Neural cell (in vitro differentiated cells): ENCODE measurements at regions not wholly inside any gene's neighbourhood (a gene's known extent, or its start where the extent isn't known, plus 50 kb on each side); places are given as distances from the start of the nearest gene placed in this dataset.

Experiments
- H2AFZ ChIP-seq: fragments of 200-600, 300-800 bp; sonication (generic), shearing (Covaris generic); 2 replicates; pipeline ENCODE4 v1.6.0; 2014; ENCODE audit warnings: low read depth, mild to moderate bottlenecking, antibody characterized with exemption, low read length, moderate library complexity
- H3F3A ChIP-seq: fragments of 200-600 bp; shearing (Covaris generic); 2 replicates; pipeline ENCODE4 v1.6.1; 2016; ENCODE audit warnings: mild to moderate bottlenecking, moderate library complexity, mixed read lengths, antibody characterized with exemption, low read length; ENCODE audit not compliant: insufficient read depth, poor library complexity, severe bottlenecking
- H3K27ac ChIP-seq: fragments of 200-600, 300-800 bp; sonication (generic), shearing (Covaris generic); 2 replicates; pipeline ENCODE4 v1.5.1; 2014; ENCODE audit warnings: mild to moderate bottlenecking, low read length, moderate library complexity
- H3K27me3 ChIP-seq: fragments of 300-800, 200-600 bp; sonication (generic), shearing (Covaris generic); 2 replicates; pipeline ENCODE4 v1.6.0; 2014; ENCODE audit warnings: mild to moderate bottlenecking, low read depth, low read length, moderate library complexity; ENCODE audit not compliant: insufficient read depth
- H3K36me3 ChIP-seq: fragments of 300-800, 200-600 bp; sonication (generic), shearing (Covaris generic); 2 replicates; pipeline ENCODE4 v1.5.1; 2014; ENCODE audit warnings: mild to moderate bottlenecking, antibody characterized with exemption, low read length, moderate library complexity; ENCODE audit not compliant: insufficient read depth
- H3K4me2 ChIP-seq: fragments of 300-800, 200-600 bp; sonication (generic), shearing (Covaris generic); 2 replicates; pipeline ENCODE4 v1.6.0; 2014; ENCODE audit warnings: mild to moderate bottlenecking, low read length
- H3K4me3 ChIP-seq: fragments of 300-800, 200-600 bp; sonication (generic), shearing (Covaris generic); 2 replicates; pipeline ENCODE4 v1.5.1; 2014; ENCODE audit warnings: mild to moderate bottlenecking, low read length, moderate library complexity
- H3K79me2 ChIP-seq: fragments of 200-600 bp; shearing (Covaris generic); replicated peaks from 2 replicates; pipeline ENCODE4 v1.6.0; 2014; ENCODE audit warnings: mild to moderate bottlenecking, low read length, moderate library complexity; ENCODE audit not compliant: insufficient read depth
- H3K9ac ChIP-seq: fragments of 300-800, 200-600 bp; sonication (generic), shearing (Covaris generic); 2 replicates; pipeline ENCODE4 v1.6.1; 2016; ENCODE audit warnings: mild to moderate bottlenecking, low read length, mixed read lengths
- H3K9me2 ChIP-seq: fragments of 200-600 bp; shearing (Covaris generic); 2 replicates; pipeline ENCODE4 v1.6.1; 2016; ENCODE audit warnings: mild to moderate bottlenecking, low read length, mixed read lengths; ENCODE audit not compliant: insufficient read depth
- H3K9me3 ChIP-seq: fragments of 200-600, 300-800 bp; sonication (generic), shearing (Covaris generic); 2 replicates; pipeline ENCODE4 v1.6.1; 2016; ENCODE audit warnings: mild to moderate bottlenecking, mixed run types, low read length, moderate library complexity, mixed read lengths
- H4K20me1 ChIP-seq: fragments of 200-600 bp; shearing (Covaris generic); 2 replicates; pipeline ENCODE4 v1.6.1; 2016; ENCODE audit warnings: mild to moderate bottlenecking, mixed run types; ENCODE audit not compliant: insufficient read depth
- EZH2 ChIP-seq: fragments of 200-600, 300-800 bp; shearing (Covaris generic), sonication (generic); IDR thresholded peaks from 2 replicates; pipeline ENCODE4 v1.6.1; 2014; ENCODE audit warnings: antibody characterized with exemption, low read length, borderline replicate concordance, mild to moderate bottlenecking; ENCODE audit not compliant: insufficient read depth, poor library complexity, severe bottlenecking
- MXI1 ChIP-seq: fragments of 450-650 bp; conservative IDR thresholded peaks from 2 replicates; pipeline ENCODE4 v1.6.1; 2014; ENCODE audit warnings: antibody characterized with exemption, mild to moderate bottlenecking; ENCODE audit not compliant: poor library complexity, severe bottlenecking
- RAD21 ChIP-seq: fragments of 450-650 bp; conservative IDR thresholded peaks from 2 replicates; pipeline ENCODE4 v1.6.1; 2014; ENCODE audit warnings: antibody characterized with exemption, mild to moderate bottlenecking, moderate library complexity
- SMC3 ChIP-seq: fragments of 450-650 bp; conservative IDR thresholded peaks from 2 replicates; pipeline ENCODE4 v1.6.1; 2014; ENCODE audit warnings: antibody characterized with exemption, mild to moderate bottlenecking, moderate library complexity; ENCODE audit not compliant: poor library complexity
- TAF1 ChIP-seq: IDR thresholded peaks from 2 replicates; pipeline ENCODE4 v1.6.1; 2012; ENCODE audit warnings: low read depth
- TF ChIP-seq, protein P1 (sequence below): IDR thresholded peaks from 2 replicates; pipeline ENCODE4 v1.6.1; 2012; ENCODE audit warnings: borderline replicate concordance

DNA sequence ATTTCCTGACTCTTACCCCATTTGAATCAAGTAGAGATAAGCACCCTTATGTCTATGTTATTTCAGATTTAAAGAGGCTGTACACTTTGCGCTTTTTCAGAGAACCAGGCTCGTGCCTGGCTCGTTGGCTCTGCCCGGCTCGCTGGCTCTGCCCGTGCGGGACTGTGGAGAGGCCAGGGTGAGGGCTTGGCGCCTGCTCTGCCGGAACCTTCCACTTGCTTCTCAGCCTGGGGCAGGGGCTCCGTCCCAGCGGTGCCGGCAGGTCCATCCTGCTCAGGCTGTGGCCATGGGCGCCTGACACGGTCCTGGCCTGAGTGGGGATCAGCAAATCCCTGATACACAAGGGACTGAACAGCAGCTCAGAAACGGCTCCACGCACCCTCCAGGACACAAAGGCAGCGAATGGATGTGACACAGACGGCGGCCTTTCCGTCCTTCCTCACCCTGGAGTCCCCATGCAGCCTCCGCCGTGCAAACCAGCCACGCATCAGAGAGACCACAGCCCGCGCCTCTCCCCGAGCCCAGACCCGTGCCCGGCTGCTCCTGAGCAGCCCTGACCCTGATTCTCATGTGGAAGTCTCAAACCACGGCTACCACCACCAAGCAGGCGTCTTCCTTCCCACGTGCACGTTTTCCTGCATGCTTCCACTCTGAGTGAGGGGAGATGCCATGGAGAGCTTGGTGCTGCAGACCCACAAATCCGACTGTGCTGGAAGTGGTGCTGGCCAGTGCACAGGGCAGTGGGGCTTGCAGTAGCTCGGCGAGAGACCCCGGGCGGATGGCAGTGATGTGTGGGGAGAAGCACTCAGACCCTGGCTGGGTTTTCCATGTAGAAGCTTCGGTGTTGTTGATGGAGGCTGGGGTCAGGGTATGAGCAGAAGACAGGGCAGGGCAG, 233.9 kb downstream of the ERMARD start:
- no peak overlapping the region for H3K27ac ChIP-seq
- no peaks in the 10 kb centered on the region for H3K9me3 ChIP-seq
- H3K4me2 ChIP-seq: no peak overlapping the region
- no peaks in the 10 kb centered on the region for H4K20me1 ChIP-seq
- no peaks in the 10 kb centered on the region for H3K9me2 ChIP-seq
- H3K79me2 ChIP-seq: no peaks in the 10 kb centered on the region
- TF ChIP-seq RAD21: no peak
- no peak for TF ChIP-seq EZH2
- no peak for TF ChIP-seq MXI1
- no peak for TF ChIP-seq SMC3
- TF ChIP-seq, protein P1, sequence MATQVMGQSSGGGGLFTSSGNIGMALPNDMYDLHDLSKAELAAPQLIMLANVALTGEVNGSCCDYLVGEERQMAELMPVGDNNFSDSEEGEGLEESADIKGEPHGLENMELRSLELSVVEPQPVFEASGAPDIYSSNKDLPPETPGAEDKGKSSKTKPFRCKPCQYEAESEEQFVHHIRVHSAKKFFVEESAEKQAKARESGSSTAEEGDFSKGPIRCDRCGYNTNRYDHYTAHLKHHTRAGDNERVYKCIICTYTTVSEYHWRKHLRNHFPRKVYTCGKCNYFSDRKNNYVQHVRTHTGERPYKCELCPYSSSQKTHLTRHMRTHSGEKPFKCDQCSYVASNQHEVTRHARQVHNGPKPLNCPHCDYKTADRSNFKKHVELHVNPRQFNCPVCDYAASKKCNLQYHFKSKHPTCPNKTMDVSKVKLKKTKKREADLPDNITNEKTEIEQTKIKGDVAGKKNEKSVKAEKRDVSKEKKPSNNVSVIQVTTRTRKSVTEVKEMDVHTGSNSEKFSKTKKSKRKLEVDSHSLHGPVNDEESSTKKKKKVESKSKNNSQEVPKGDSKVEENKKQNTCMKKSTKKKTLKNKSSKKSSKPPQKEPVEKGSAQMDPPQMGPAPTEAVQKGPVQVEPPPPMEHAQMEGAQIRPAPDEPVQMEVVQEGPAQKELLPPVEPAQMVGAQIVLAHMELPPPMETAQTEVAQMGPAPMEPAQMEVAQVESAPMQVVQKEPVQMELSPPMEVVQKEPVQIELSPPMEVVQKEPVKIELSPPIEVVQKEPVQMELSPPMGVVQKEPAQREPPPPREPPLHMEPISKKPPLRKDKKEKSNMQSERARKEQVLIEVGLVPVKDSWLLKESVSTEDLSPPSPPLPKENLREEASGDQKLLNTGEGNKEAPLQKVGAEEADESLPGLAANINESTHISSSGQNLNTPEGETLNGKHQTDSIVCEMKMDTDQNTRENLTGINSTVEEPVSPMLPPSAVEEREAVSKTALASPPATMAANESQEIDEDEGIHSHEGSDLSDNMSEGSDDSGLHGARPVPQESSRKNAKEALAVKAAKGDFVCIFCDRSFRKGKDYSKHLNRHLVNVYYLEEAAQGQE: no peak
- no peak overlapping the region for H2AFZ ChIP-seq
- no peak overlapping the region for H3K4me3 ChIP-seq
- H3F3A ChIP-seq: no peaks in the 10 kb centered on the region
- H3K36me3 ChIP-seq: no peaks in the 10 kb centered on the region
- no peak overlapping the region for H3K9ac ChIP-seq
- no peaks in the 10 kb centered on the region for H3K27me3 ChIP-seq

DNA sequence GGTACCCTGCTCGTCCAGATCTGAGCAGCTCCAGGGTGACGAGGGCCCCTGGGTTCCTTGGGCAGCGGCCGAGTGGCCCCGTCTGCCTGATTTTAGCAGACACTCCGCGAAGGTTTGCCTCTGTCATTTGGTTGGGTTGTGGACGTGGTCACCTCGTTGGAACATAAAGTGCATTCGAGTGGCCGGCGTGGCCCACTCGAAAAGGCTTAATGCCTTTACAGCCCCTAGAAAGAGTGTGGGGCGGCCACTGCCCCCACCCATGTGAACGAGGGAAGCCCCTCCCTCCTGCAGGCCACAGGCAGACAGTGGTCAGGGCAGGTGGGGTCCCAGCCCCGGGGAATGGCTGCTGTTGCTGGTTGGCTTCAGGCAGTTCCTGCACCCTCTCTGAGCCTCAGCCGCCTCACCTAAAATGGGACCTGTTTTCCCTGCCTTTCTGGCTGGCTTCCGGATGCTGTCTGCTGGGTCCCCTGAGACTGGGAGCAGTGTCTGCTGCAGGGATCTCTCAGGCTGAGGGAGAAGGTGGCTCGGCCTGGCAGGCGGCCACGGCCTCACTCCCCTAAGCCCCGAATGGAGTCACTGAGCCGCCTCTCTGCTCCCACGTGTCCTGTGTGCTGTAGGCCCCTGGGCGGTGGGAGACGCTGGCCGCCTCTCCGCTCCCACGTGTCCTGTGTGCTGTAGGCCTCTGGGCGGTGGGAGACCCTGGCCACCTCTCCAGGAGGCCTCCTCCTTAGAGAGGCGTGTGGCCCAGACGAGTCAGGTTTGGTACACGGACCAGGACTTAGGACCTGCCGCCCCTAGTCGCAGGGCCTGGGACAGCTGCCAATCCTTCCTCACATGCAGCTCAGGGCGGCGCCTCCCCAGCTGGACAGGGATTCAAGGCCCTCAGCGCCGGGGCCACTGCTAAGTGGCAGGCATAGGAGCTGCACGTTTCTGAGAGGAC, 233.0 kb downstream of the ERMARD start:
- Histone ChIP-seq H3K4me2 (no peak overlapping the region), H4K20me1 (no peaks in the 10 kb centered on the region), H3K9me2 (no peaks in the 10 kb centered on the region), H3K27me3 (no peaks in the 10 kb centered on the region), H3F3A (no peaks in the 10 kb centered on the region), H3K27ac (no peak overlapping the region), H3K9me3 (no peaks in the 10 kb centered on the region), H3K9ac (no peak overlapping the region), H3K79me2 (no peaks in the 10 kb centered on the region), H3K36me3 (no peaks in the 10 kb centered on the region), H2AFZ (no peak overlapping the region), H3K4me3 (no peak overlapping the region)
- TF ChIP-seq TAF1 (no peak), MXI1 (no peak), RAD21 (no peak)
- TF ChIP-seq, protein P1: no peak
